HG03354 (cell line): ENCODE measurements at regions not wholly inside any gene's neighbourhood (a gene's known extent, or its start where the extent isn't known, plus 50 kb on each side); places are given as distances from the start of the nearest gene placed in this dataset.

Experiments used
- ATAC-seq: cut with Tn5 transposase; IDR thresholded peaks from one replicate; pipeline ENCODE4 v1.9.1; 2021; ENCODE audit warnings: mild to moderate bottlenecking; ENCODE audit not compliant: unreplicated experiment, poor library complexity, severe bottlenecking

DNA sequence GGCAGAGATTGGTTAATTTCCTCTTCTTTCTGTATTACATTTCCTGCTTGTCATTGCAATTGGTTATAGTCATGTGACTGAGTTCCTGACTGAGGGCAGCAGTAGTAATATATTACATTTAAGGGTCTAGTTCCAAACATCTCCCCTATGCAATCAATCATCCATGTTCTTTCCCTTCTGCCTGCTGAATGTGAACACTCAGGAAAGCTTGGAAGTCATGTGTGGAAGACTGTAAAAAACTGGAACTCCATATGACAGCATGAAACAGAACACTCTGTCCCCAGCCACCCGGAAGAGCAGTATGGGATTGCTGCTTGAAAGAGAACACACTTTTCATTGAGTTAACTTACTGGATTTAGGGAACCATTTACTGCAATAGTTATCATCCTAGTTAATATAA is 459.7 kb upstream of the SEMA3A start:
- no peak for ATAC-seq

DNA sequence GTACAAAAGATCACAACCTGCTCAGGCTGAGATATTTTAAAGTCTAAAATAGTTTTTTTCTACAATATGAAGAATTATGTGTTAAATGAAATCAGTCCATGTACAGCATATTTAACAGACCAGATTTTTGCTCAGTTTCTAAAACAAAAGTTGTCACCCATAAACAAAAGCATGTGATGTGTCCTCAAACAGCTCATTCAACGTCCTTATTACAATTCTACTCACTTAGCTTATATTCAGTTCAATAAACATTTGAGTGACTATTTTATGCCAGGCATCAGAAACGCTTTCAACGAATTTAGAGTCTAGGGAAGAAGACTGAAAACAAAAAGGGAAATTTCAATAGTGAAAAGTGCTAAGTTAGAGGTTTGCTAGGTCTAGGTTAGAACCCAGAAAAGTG is 457.3 kb upstream of the SEMA3A start:
- no peak for ATAC-seq

DNA sequence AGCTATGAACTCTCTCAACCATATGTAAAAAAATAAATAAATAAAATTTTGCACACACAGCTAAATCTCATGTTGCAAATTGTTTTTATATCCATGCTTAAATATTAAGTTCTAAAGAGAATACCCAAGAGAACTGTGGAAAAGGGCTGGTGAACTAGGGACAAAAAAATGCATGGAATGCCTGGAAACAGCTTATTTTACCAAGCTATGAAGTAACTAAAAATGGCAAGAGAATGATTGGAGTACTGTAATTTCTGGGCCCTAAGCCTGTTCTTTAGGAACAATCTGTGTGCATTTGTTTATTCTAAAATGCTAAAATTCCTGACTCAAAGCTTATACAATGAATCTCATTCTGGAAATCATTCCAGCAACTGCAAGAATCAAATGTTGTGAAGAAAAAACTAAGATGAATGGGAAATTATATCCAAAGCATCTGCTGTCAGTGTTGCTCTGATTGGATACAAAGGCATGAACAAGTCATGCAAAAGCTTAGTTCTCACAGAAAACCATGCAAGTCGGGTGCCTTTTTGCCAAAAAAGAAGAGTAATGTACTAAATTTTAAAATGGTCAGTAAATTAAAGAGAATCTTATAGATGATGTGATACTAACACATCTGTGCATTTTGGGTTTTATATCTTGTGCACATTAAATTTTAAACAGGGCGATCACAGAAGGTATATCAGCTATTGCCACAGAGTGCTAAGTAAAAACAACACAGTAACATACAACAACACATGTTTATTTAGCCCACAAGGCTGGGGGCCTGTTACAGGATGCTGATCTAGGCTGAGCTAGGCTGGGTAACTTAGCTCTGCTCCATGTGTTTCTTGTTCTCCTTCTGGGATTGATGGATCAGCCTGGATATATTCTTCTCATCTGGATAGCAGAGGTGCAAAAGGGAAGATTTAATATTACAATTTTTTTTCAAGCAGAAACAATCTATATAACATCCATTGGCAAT is 453.5 kb upstream of the SEMA3A start:
- no peak for ATAC-seq

DNA sequence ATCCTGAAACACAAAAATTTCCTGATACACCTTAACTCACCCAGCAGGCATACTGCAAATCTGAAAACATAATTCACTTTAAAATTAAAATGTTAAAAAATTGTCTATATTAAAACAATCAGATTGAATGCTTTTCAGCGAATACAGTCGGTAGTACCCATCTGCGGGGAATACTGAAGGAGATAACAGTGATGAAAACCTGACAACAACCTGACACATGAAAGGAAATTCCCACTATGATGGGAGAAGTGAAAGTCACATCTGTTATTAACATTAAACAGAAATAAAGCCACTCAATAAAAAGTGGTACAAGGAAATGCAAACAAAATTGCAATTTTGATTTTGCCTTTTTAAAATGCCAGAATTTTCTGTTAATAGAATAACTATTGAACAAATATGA is 448.0 kb upstream of the SEMA3A start:
- no peak for ATAC-seq

DNA sequence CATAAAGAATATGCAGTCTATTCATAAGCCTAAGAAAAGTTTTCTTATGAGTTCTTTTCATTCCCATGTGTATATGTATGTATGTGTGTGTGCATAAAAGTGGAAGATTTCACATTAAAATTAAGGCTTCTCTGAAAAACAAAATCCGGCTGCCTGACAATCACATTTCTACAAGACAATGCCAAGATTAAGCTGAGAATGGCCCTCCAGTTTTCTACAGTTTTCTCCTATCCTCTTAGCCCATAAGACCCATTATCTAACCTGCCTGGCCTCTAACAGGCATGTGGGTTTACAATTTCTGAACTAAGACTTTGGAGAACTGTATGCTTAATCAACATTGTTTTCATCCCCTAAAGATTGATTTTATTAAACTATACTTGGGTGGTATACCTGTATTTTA is 446.0 kb upstream of the SEMA3A start:
- no peak for ATAC-seq

DNA sequence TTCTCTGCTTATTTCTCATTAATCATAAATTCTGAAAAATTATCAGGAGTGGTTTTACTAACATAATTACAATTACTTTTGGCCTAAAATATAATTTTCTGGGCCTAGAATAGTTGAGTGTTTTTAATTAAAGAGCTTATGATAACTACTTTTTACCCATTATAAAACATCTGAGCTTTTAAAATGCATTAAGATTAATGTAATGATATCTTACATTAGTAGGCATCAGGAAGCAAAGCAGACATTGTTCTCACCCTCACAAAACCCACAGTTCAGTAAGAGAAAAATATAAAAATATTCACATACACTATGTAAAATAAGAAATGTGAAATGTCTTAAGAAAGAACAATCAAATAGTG is 443.7 kb upstream of the SEMA3A start:
- no peak for ATAC-seq

DNA sequence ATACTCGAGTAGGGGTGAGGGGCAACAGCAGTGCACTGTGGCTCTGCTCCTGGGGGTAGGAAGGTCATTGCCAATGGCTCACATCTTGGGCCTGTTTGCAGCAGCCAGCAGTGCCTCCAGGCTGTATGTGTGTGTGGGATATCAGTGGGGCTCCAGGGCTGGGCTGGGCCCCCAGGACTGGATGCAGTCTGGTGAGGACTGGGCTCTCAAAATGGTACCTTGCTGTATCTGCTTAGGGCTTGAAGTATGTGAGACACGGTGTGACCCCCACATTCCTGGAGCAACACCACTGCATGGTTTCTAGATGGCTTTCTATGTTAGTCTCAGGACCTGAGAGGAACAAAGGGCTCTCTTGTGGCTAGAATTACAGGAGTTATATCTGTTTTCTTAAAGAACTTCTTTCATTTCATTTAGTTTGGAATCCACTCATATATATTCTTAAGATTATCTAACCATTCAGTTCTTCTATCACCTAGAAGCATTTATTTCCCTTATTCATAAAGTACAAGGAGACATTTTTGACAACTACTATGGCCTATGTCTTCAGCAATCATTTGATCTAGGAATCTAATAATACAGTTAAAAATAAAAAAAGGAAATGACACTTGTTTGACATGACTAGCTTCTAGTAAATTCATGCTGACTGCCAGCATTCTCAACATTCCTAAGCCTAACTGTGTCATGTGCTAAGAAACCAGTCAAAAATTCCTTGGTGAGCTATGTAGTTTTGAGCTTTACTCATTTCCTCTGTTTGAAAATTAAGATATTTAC is 443.2 kb upstream of the SEMA3A start:
- no peak for ATAC-seq

DNA sequence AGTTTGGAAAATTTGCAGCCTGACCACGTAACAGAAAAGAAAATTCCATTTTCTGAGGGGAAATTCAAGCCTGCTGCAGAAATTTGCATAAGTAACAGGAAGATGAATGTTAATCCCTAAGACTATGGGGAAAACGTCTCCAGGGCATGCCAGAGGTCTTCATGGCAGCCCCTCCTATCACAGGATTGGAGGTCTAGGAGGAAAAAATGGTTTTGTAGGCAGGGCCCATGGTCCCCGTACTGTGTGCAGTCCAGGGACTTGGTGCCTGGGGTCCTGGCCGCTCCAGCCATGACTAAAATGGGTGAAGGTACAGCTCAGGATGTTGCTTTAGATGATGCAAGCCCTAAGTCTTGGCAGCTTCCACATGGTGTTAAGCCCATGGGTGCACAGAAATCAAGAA is 437.3 kb upstream of the SEMA3A start:
- no peak for ATAC-seq

DNA sequence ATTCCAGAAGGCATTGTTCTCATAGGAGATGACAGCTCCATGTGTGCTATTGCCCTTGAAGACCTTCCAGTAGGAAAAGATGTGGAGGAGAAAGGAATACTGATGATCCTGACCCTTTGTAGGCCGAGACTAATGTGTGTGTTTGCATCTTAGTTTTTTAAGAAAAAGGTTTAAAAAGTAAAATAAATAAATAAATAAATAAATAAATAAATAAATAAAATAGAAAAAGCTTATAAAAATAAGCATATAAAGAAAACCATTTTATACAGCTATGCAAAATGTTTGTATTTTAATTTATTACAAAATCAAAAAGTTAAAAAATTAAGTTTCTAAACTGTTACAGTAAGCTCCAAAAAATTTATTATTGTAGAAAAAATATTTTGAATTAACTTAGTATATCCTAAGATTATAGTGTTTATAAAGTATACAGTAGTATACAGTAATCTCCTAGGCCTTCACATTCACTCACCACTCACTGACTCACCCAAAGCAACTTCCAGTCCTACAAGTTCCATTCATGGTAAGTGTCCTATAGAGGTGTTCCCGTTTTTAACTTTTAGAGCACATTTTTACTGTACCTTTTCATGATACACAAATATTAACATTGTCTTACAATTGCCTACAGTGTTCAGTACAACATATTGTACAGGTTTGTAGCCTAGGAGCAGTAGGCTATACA is 435.2 kb upstream of the SEMA3A start:
- no peak for ATAC-seq

DNA sequence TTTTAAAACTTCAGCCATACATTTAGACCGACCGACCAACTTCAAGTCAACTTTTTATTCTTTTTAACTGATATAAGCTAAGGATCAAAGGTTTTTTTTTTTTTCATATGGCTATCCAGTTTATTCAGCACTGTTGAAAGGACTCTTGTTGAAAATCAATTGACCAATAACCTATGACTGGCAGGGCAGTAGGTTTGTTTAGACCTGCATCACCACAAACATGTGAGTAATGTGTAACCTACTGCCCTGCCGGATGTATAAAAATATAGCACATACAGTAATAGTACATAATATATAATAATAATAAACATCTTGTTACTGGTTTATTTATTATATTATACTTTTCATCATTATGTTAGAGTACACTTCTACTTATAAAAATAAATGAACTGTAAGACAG is 434.6 kb upstream of the SEMA3A start:
- ATAC-seq: no peak

DNA sequence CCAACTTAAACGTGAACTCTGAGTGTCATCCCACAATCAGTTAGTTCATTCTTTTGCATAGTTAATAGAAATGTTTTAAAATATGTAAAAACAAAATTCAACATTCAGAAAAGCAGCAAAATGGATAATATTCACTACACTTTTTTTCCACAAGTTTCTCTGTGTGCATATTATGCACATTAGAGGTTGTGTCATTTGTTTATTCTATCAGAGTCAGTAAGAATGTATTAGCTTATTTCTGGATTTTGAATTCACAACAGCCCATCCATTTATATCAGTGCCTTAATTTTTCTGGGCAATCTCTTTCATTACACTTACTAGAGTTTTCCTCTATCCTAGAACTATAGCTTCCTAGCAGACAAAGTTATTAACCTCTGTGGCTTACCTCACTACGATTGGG is 432.7 kb upstream of the SEMA3A start:
- no peak for ATAC-seq

DNA sequence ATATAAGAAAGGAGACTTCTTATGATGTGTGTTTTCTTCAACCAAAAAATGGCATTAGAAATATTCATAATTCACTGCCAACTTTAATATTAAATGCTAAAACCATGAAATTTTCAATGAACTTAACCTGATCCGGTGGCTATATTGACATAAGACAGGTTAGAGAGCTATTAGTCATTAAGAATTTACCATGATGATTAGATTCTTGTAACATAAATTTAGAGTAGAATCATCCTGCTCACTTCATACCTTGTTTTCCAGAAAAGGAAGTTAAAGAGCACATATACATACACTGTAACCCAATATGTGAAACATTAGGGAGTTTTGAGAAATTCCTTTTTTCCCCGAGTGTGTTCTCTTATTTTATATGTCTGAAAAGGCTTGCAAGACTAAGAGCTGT is 430.3 kb upstream of the SEMA3A start:
- ATAC-seq: no peak

DNA sequence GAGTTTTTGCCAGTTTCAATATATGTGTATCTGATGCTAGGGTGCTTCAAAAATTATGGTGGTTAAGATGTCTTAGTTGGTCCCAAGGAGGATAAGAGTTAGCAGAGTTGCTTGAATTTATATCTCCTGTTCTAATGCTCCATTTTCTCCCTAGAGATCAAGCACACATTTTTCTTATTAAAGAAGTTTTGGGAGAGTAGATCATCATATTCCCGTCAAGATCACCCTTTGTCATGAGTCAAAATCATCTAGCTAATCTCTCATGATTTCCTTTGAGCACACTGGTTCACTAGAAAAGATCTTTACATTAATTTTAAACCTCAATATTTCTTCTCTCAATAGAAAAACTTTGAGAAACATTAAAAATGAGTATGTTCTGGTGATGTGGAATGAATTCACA is 429.9 kb upstream of the SEMA3A start:
- ATAC-seq: no peak

DNA sequence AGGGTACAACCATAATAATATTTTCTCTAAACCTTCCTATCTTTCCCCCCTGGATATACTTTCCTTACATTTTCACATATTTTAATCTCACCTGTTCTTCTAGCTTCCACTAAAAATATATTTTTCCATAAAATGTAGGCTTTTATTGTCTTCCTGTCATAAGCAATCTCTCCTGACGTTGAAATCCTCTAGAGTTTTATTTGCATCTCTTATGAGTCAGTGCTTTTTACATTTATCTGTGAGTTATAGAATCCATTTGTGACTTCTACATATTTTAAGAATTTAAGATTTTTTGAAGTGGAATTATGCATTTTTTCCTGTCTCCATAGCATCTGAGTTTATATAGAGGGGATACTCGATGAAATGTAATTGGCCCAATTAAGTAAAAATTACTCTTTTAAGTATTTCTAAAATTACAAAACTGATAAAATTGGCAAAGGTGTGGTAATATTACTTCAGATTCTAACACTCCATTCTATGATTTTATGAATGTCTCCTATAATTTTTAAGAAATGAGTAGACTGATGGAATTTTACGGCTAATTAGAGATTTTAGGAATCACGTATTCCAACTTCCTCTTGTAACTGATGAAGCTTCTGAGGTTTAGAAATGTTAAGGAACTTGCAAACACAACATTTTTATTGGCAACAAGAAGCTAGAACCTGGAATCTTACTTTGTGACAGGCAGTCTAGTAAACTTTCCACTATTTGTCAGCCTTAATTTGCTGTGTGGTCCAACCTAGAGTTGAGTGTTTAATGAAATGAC is 422.9 kb upstream of the SEMA3A start:
- ATAC-seq: no peak

DNA sequence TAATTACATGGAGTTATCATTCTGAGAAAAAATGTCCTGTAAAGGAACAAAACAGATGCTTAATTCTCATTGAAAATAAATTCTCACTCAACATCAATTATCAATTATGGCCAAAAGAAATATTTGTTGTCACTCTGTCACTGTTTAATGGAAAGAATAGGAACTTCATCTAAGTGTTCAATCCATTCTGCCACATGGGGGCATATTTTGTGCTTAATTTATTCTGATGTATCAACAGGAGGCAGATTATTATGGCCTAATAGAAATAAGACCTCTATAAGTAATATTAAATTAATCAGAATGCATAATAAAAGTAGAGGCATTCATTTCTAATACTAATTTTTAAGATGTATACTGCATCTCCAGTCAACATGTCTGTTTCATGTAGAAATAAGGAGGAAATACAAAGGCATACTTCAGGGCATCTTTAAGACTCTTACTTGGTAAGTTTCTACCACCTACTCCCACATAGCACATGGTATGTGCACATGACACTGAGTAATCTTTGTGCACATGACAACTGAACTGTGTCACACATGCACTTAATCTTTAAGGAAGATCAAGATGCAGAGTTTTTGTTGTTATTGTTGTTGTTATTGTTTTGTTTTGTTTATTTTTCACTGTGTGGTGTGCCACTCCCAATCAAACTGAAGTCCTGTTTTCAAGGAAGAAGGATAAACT is 420.4 kb upstream of the SEMA3A start:
- no peak for ATAC-seq

DNA sequence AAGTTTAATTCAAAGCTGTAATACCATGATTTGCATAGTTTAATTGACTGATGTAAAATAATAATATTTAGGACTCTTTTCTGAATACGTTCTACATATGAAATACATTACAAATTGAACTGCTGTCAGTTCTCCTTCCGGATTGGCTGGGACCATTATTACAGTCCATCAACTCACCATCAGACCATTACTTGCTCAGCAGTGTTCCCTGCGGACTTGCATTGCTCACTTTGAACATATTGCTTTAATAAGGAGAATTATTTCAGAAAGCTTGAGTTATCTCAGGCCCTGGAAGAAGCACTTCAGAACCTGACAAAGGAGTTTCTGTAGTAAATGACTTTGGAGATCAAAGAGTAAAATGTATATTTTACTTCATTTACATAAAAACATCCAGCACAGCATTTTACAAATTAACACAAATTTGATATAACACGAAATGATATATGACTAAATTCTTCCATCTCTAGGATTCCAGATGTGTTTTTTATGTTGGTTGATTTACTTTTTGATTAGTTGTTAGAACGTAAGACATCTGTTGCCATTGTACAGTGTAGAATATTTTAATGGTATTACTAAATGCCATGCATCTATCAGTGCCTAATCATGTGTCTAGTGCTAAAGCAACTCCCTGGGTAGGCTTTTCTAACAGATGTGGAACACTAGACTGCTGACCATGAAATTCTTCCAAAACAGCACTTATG is 418.5 kb upstream of the SEMA3A start:
- ATAC-seq: no peak

DNA sequence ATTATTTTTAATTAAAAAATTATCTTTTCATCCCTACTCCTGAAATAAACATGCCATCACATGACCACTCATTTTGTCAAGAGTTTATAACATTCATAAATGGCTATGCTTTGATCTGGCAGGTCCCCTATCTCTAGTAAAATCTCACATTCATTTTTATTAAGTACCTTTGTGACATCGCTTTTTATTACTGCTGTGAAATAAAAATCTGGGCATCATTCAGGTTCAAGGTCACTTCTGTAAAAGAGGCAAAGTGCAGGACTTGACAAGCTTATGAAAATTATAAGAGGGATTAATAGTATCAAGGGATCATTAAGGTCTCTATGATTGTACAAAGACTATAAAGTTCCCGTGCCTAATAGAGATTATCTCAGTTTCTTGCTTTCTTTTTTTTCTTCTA is 416.8 kb upstream of the SEMA3A start:
- ATAC-seq: no peak

DNA sequence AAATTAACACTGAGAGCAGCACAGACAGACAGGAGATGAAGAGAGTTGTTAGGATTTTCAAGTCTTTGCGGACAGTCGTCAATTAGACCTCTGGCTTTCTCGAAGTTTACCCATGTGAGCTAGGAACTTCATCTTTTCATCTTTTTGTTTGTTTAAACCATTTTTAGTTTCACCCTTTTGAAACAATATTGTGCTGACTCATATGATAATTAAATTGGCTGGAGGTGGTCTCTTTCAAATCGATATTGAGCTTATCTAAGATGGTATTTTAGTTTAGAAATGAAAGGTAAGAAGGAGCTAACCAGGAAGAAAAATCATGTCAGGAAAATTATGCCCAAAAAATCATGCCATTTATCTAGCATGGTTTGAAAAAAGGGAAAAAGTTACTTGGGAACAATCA is 415.8 kb upstream of the SEMA3A start:
- ATAC-seq: no peak

DNA sequence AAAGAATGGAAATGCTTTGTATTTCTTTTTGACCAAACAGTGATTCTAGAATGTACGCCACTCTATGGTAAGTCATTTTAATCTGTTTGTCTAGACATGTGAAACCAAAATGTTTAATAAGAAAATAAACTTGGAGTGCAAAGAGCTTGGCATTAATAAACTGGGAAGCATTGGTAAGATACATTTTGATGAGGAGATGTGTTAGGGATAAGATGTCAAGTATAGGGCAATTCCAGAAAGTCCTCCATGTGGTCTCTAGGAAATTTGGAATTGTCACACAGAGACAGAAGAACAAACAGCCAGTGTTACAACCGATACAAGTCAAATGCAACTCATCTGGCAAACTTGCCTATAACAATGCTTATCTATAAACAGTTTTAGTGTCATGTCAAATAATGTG is 410.7 kb upstream of the SEMA3A start:
- no peak for ATAC-seq
